Liver (tissue), 8 donors: ENCODE measurements at regions not wholly inside any gene's neighbourhood (a gene's known extent, or its start where the extent isn't known, plus 50 kb on each side); places are given as distances from the start of the nearest gene placed in this dataset.

Experiments used
- DNase-seq: peaks from one replicate; pipeline ENCODE4 v3.0.0-alpha.2; 2017; ENCODE audit warnings: low spot score
- H3K27ac ChIP-seq, 2 donors: one replicate each; pipeline ENCODE4 v1.7.0; 2013; ENCODE audit warnings: inconsistent platforms in 2 of 2, low read length in 2 of 2, control low read depth in 1 of 2, low read depth in 1 of 2, mild to moderate bottlenecking in 1 of 2
- H3K27me3 ChIP-seq, 4 donors: one replicate each; pipeline versions ENCODE4 v1.6.1 to v1.7.0; 2013; ENCODE audit warnings: low read length in 3 of 4, inconsistent platforms in 1 of 4, mild to moderate bottlenecking in 1 of 4, moderate library complexity in 1 of 4; ENCODE audit not compliant: control insufficient read depth in 4 of 4, insufficient read depth in 4 of 4
- H3K36me3 ChIP-seq, 4 donors: one replicate each; pipeline versions ENCODE4 v1.6.1 to v1.7.0; 2013; ENCODE audit warnings: low read length in 3 of 4, mild to moderate bottlenecking in 3 of 4, low read depth in 1 of 4, moderate library complexity in 1 of 4; ENCODE audit not compliant: control insufficient read depth in 4 of 4, insufficient read depth in 3 of 4
- H3K4me1 ChIP-seq, 4 donors: one replicate each; pipeline versions ENCODE4 v1.6.1 to v1.7.0; 2013; ENCODE audit warnings: low read length in 3 of 4, mild to moderate bottlenecking in 3 of 4, moderate library complexity in 1 of 4; ENCODE audit not compliant: control insufficient read depth in 4 of 4, insufficient read depth in 4 of 4
- H3K4me3 ChIP-seq, 3 donors: one replicate each; pipeline versions ENCODE4 v1.6.1 to v1.7.0; 2013; ENCODE audit warnings: low read length in 3 of 3, control low read depth in 1 of 3, low read depth in 1 of 3, mild to moderate bottlenecking in 1 of 3
- H3K9ac ChIP-seq, 2 donors: one replicate each; pipeline ENCODE4 v1.7.0; 2013; ENCODE audit warnings: low read length in 2 of 2, mild to moderate bottlenecking in 2 of 2, moderate library complexity in 2 of 2, control low read depth in 1 of 2, low read depth in 1 of 2
- H3K9me3 ChIP-seq, 4 donors: one replicate each; pipeline versions ENCODE4 v1.6.1 to v1.7.0; 2013; ENCODE audit warnings: low read length in 3 of 4; ENCODE audit not compliant: control insufficient read depth in 4 of 4
- EGR1 ChIP-seq, 2 donors: IDR thresholded peaks; 2 replicates each; pipeline ENCODE4 v1.6.1; 2016 to 2018; ENCODE audit warnings: antibody characterized with exemption in 2 of 2, low read depth in 2 of 2
- FOXA1 ChIP-seq: IDR thresholded peaks from 2 replicates; pipeline ENCODE4 v1.6.1; 2016; ENCODE audit warnings: antibody characterized with exemption
- FOXA2 ChIP-seq: IDR thresholded peaks from 2 replicates; pipeline ENCODE4 v1.6.1; 2016; ENCODE audit warnings: antibody characterized with exemption
- GABPA ChIP-seq, 2 donors: IDR thresholded peaks in 1 of 2; conservative IDR thresholded peaks in 1 of 2; 2 replicates each; pipeline ENCODE4 v1.6.1; 2016; ENCODE audit warnings: antibody characterized with exemption in 2 of 2, mild to moderate bottlenecking in 1 of 2, moderate library complexity in 1 of 2
- HNF4A ChIP-seq, 2 donors: conservative IDR thresholded peaks; 2 replicates each; pipeline ENCODE4 v1.6.1; 2016; ENCODE audit warnings: antibody characterized with exemption in 2 of 2, mild to moderate bottlenecking in 2 of 2
- HNF4G ChIP-seq: IDR thresholded peaks from 2 replicates; pipeline ENCODE4 v1.6.1; 2016; ENCODE audit warnings: antibody characterized with exemption
- JUND ChIP-seq, 2 donors: IDR thresholded peaks; 2 replicates each; pipeline ENCODE4 v1.6.1; 2016; ENCODE audit warnings: antibody characterized with exemption in 2 of 2
- NR2F2 ChIP-seq: IDR thresholded peaks from 2 replicates; pipeline ENCODE4 v1.6.1; 2016; ENCODE audit warnings: antibody characterized with exemption
- RAD21 ChIP-seq, 2 donors: IDR thresholded peaks; 2 replicates each; pipeline ENCODE4 v1.6.1; 2016; ENCODE audit warnings: antibody characterized with exemption in 2 of 2, mild to moderate bottlenecking in 2 of 2
- RXRA ChIP-seq, 2 donors: IDR thresholded peaks; 2 replicates each; pipeline ENCODE4 v1.6.1; 2017 to 2018; ENCODE audit warnings: antibody characterized with exemption in 2 of 2, mild to moderate bottlenecking in 1 of 2
- SP1 ChIP-seq: IDR thresholded peaks from 2 replicates; pipeline ENCODE4 v1.6.1; 2018; ENCODE audit warnings: antibody characterized with exemption, mild to moderate bottlenecking
- TAF1 ChIP-seq: conservative IDR thresholded peaks from 2 replicates; pipeline ENCODE4 v1.6.1; 2016; ENCODE audit warnings: antibody characterized with exemption, mild to moderate bottlenecking
- YY1 ChIP-seq: IDR thresholded peaks from 2 replicates; pipeline ENCODE4 v1.6.1; 2016; ENCODE audit warnings: antibody characterized with exemption, mild to moderate bottlenecking
- WGBS: extraction: QIAGEN DNeasy Blood & Tissue Kit; methylation state at CpG from one replicate; pipeline ENCODE4 v1.1.7; 2013; 5-methylcytosine and 5-hydroxymethylcytosine counted together
- TF ChIP-seq, protein P1 (sequence below): fragments of 150-350 bp; IDR thresholded peaks from 2 replicates; pipeline ENCODE4 v1.5.1; 2017; ENCODE audit warnings: improper control_type of control experiment, low read depth, low read length; ENCODE audit not compliant: missing input control
- TF ChIP-seq, protein P2 (sequence below): IDR thresholded peaks from 2 replicates; pipeline ENCODE4 v1.6.1; 2016; ENCODE audit warnings: antibody characterized with exemption, mild to moderate bottlenecking
- TF ChIP-seq, protein P3 (sequence below): IDR thresholded peaks from 2 replicates; pipeline ENCODE4 v1.6.1; 2016; ENCODE audit warnings: antibody characterized with exemption
- TF ChIP-seq, protein P4 (sequence below): IDR thresholded peaks from 2 replicates; pipeline ENCODE4 v1.6.1; 2016; ENCODE audit warnings: antibody characterized with exemption
- TF ChIP-seq, protein P5 (sequence below): IDR thresholded peaks from 2 replicates; pipeline ENCODE4 v1.6.1; 2016; ENCODE audit warnings: antibody characterized with exemption
- donor health status: healthy.
- donor health status: healthy.
- donor health status: healthy.
- donor health status: healthy.
- donor health status: healthy.

DNA sequence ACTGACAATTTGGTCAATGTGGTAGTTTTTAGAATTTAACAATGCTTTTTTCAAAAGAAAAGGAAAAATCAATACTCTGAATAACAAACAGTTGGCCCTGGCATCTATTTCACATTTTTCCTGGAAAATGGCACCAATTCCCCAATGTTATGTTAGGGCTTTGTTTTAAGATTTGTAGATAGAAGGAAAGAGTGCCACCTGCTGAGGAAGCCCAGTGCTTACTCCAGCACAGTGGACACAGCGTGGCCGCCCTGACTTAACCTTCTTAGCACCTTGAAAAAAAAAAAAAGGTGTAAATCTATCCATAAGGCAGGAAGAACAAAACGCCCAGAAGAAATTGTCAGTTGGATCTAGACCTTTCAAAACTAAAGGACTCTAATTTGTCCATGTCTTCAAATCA is 110.7 kb upstream of the CNTN4 start:
- 21% methylated on average over 3 of the region's 3 CpGs for WGBS
- Histone ChIP-seq H3K27me3 (no peaks in the 10 kb centered on the region), H3K9me3 (no peaks in the 10 kb centered on the region), H3K27ac (no peak overlapping the region), H3K4me1 (no peaks in the 10 kb centered on the region), H3K9ac (no peak overlapping the region), H3K4me3 (no peak overlapping the region), H3K36me3 (no peaks in the 10 kb centered on the region)
- no peak for DNase-seq
- TF ChIP-seq, protein P1, sequence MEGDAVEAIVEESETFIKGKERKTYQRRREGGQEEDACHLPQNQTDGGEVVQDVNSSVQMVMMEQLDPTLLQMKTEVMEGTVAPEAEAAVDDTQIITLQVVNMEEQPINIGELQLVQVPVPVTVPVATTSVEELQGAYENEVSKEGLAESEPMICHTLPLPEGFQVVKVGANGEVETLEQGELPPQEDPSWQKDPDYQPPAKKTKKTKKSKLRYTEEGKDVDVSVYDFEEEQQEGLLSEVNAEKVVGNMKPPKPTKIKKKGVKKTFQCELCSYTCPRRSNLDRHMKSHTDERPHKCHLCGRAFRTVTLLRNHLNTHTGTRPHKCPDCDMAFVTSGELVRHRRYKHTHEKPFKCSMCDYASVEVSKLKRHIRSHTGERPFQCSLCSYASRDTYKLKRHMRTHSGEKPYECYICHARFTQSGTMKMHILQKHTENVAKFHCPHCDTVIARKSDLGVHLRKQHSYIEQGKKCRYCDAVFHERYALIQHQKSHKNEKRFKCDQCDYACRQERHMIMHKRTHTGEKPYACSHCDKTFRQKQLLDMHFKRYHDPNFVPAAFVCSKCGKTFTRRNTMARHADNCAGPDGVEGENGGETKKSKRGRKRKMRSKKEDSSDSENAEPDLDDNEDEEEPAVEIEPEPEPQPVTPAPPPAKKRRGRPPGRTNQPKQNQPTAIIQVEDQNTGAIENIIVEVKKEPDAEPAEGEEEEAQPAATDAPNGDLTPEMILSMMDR, result peak; percentile 42
- no peak for TF ChIP-seq SP1
- no peak for TF ChIP-seq FOXA1
- TF ChIP-seq TAF1, result no peak
- TF ChIP-seq, protein P2, sequence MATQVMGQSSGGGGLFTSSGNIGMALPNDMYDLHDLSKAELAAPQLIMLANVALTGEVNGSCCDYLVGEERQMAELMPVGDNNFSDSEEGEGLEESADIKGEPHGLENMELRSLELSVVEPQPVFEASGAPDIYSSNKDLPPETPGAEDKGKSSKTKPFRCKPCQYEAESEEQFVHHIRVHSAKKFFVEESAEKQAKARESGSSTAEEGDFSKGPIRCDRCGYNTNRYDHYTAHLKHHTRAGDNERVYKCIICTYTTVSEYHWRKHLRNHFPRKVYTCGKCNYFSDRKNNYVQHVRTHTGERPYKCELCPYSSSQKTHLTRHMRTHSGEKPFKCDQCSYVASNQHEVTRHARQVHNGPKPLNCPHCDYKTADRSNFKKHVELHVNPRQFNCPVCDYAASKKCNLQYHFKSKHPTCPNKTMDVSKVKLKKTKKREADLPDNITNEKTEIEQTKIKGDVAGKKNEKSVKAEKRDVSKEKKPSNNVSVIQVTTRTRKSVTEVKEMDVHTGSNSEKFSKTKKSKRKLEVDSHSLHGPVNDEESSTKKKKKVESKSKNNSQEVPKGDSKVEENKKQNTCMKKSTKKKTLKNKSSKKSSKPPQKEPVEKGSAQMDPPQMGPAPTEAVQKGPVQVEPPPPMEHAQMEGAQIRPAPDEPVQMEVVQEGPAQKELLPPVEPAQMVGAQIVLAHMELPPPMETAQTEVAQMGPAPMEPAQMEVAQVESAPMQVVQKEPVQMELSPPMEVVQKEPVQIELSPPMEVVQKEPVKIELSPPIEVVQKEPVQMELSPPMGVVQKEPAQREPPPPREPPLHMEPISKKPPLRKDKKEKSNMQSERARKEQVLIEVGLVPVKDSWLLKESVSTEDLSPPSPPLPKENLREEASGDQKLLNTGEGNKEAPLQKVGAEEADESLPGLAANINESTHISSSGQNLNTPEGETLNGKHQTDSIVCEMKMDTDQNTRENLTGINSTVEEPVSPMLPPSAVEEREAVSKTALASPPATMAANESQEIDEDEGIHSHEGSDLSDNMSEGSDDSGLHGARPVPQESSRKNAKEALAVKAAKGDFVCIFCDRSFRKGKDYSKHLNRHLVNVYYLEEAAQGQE, result no peak
- no peak for TF ChIP-seq EGR1 (IDR thresholded peaks at IDR 0.05; ENCODE audit: low read depth in 2 of 2)
- TF ChIP-seq HNF4A (conservative IDR thresholded peaks at IDR 0.05), result no peak
- peak; percentile 8 to 15 for TF ChIP-seq RXRA (IDR thresholded peaks at IDR 0.05)
- no peak for TF ChIP-seq GABPA (IDR thresholded peaks at IDR 0.05 in 1 of 2, conservative IDR thresholded peaks at IDR 0.05 in 1 of 2)
- TF ChIP-seq RAD21 (IDR thresholded peaks at IDR 0.05), result peak; percentile 70 to 77
- TF ChIP-seq, protein P3, sequence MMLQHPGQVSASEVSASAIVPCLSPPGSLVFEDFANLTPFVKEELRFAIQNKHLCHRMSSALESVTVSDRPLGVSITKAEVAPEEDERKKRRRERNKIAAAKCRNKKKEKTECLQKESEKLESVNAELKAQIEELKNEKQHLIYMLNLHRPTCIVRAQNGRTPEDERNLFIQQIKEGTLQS, result no peak
- no peak for TF ChIP-seq HNF4G

DNA sequence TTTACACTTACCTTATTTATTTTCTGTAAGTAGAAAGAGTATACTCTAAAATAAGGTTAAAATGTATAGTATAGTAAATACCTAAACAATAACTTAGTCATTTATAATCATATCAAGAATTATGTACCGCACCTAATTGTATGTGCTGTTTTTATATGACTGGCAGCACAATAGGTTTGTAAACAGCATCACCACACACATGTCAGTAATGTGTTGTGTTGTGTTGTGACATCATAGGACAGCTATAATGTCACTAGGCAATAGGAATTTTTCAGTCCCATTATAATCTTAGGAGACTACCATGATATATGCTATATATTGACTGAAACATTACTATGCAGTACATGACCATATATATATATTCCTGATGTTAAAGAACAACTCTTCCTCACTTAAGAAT is 99.9 kb upstream of the CNTN4 start:
- H3K27me3 ChIP-seq, result no peaks in the 10 kb centered on the region
- no peaks in the 10 kb centered on the region for H3K36me3 ChIP-seq
- H3K4me3 ChIP-seq, result no peak overlapping the region
- no peaks in the 10 kb centered on the region for H3K9me3 ChIP-seq
- no peaks in the 10 kb centered on the region for H3K4me1 ChIP-seq
- WGBS, result 88% methylated on average over 1 of the region's 1 CpG
- H3K27ac ChIP-seq, result no peak overlapping the region
- H3K9ac ChIP-seq, result no peak overlapping the region
- no peak for DNase-seq
- TF ChIP-seq JUND (IDR thresholded peaks at IDR 0.05) (no peak), NR2F2 (no peak), HNF4A (conservative IDR thresholded peaks at IDR 0.05) (no peak), GABPA (IDR thresholded peaks at IDR 0.05 in 1 of 2, conservative IDR thresholded peaks at IDR 0.05 in 1 of 2) (no peak), HNF4G (no peak), RXRA (IDR thresholded peaks at IDR 0.05) (no peak), YY1 (no peak), RAD21 (IDR thresholded peaks at IDR 0.05) (no peak), TAF1 (no peak), FOXA1 (no peak), FOXA2 (no peak)
- TF ChIP-seq, protein P4, sequence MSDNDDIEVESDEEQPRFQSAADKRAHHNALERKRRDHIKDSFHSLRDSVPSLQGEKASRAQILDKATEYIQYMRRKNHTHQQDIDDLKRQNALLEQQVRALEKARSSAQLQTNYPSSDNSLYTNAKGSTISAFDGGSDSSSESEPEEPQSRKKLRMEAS, result no peak
- TF ChIP-seq, protein P3, result no peak
- TF ChIP-seq, protein P2, result no peak
- TF ChIP-seq, protein P5, sequence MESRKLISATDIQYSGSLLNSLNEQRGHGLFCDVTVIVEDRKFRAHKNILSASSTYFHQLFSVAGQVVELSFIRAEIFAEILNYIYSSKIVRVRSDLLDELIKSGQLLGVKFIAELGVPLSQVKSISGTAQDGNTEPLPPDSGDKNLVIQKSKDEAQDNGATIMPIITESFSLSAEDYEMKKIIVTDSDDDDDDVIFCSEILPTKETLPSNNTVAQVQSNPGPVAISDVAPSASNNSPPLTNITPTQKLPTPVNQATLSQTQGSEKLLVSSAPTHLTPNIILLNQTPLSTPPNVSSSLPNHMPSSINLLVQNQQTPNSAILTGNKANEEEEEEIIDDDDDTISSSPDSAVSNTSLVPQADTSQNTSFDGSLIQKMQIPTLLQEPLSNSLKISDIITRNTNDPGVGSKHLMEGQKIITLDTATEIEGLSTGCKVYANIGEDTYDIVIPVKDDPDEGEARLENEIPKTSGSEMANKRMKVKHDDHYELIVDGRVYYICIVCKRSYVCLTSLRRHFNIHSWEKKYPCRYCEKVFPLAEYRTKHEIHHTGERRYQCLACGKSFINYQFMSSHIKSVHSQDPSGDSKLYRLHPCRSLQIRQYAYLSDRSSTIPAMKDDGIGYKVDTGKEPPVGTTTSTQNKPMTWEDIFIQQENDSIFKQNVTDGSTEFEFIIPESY, result no peak
- TF ChIP-seq, protein P1, result no peak
